Liver (tissue), 3 donors: ENCODE measurements at regions not wholly inside any gene's neighbourhood (a gene's known extent, or its start where the extent isn't known, plus 50 kb on each side); places are given as distances from the start of the nearest gene placed in this dataset.

Experiments used
- GABPA ChIP-seq, 2 donors: IDR thresholded peaks in 1 of 2; conservative IDR thresholded peaks in 1 of 2; 2 replicates each; pipeline ENCODE4 v1.6.1; 2016; ENCODE audit warnings: antibody characterized with exemption in 2 of 2, mild to moderate bottlenecking in 1 of 2, moderate library complexity in 1 of 2
- JUND ChIP-seq, 2 donors: IDR thresholded peaks; 2 replicates each; pipeline ENCODE4 v1.6.1; 2016; ENCODE audit warnings: antibody characterized with exemption in 2 of 2
- MAX ChIP-seq: IDR thresholded peaks from 2 replicates; pipeline ENCODE4 v1.6.1; 2016; ENCODE audit warnings: antibody characterized with exemption
- RAD21 ChIP-seq, 2 donors: IDR thresholded peaks; 2 replicates each; pipeline ENCODE4 v1.6.1; 2016; ENCODE audit warnings: antibody characterized with exemption in 2 of 2, mild to moderate bottlenecking in 2 of 2
- YY1 ChIP-seq: IDR thresholded peaks from 2 replicates; pipeline ENCODE4 v1.6.1; 2016; ENCODE audit warnings: antibody characterized with exemption, mild to moderate bottlenecking
- TF ChIP-seq, protein P1 (sequence below): fragments of 150-350 bp; IDR thresholded peaks from 2 replicates; pipeline ENCODE4 v1.5.1; 2017; ENCODE audit warnings: improper control_type of control experiment, low read depth, low read length; ENCODE audit not compliant: missing input control
- donor health status: healthy.
- donor health status: healthy.

DNA sequence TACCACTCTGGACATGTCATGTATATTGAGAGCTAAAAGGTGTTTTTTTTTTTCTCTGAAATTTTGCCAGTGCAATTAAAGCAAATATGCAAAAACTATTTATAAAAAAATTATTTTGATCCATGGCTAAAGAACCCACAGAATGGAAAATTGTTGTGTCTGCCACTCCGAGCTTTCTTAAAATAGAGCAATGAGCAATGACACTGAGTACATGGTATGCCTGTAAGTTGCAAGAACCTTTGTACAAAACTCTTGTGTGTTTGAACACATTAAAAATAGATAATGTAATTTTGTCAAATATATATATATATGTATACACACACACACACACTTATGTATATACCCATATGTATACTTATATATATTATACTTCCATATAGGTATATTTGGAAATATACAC, 1530.9 kb upstream of the B3GALT2 start:
- TF ChIP-seq, protein P1, sequence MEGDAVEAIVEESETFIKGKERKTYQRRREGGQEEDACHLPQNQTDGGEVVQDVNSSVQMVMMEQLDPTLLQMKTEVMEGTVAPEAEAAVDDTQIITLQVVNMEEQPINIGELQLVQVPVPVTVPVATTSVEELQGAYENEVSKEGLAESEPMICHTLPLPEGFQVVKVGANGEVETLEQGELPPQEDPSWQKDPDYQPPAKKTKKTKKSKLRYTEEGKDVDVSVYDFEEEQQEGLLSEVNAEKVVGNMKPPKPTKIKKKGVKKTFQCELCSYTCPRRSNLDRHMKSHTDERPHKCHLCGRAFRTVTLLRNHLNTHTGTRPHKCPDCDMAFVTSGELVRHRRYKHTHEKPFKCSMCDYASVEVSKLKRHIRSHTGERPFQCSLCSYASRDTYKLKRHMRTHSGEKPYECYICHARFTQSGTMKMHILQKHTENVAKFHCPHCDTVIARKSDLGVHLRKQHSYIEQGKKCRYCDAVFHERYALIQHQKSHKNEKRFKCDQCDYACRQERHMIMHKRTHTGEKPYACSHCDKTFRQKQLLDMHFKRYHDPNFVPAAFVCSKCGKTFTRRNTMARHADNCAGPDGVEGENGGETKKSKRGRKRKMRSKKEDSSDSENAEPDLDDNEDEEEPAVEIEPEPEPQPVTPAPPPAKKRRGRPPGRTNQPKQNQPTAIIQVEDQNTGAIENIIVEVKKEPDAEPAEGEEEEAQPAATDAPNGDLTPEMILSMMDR: no peak
- TF ChIP-seq YY1 (no peak), GABPA (IDR thresholded peaks at IDR 0.05 in 1 of 2, conservative IDR thresholded peaks at IDR 0.05 in 1 of 2) (no peak), JUND (IDR thresholded peaks at IDR 0.05) (no peak), RAD21 (IDR thresholded peaks at IDR 0.05) (no peak), MAX (no peak)
